Keratinocyte (primary cell): ENCODE measurements at regions not wholly inside any gene's neighbourhood (a gene's known extent, or its start where the extent isn't known, plus 50 kb on each side); places are given as distances from the start of the nearest gene placed in this dataset.

ENCODE experiments used
- DNase-seq: peaks from one replicate; pipeline ENCODE4 v3.0.0-alpha.2; 2011; ENCODE audit warnings: low read depth, missing footprints, low spot score
- FAIRE-seq: peaks from 2 replicates; lab custom pipeline; 2011; peaks lifted over from hg19 to GRCh38; lab: Jason Lieb, UNC
- H2AFZ ChIP-seq: 2 replicates; pipeline ENCODE4 v1.6.0; 2012; ENCODE audit warnings: low read length, control low read depth, inconsistent platforms; ENCODE audit not compliant: control insufficient read depth
- H3K27ac ChIP-seq: 2 replicates; pipeline ENCODE4 v1.5.1; 2011; ENCODE audit warnings: low read length; ENCODE audit not compliant: control insufficient read depth, insufficient read depth
- H3K27me3 ChIP-seq: 3 replicates; pipeline ENCODE4 v1.6.0; 2011; ENCODE audit warnings: low read length; ENCODE audit not compliant: control insufficient read depth, insufficient read depth; ENCODE audit errors: extremely low read depth
- H3K36me3 ChIP-seq, 2 experiments: 2 replicates in 1 of 2; 3 replicates in 1 of 2; pipeline ENCODE4 v1.5.1; 2011; ENCODE audit warnings: low read length in 2 of 2, mild to moderate bottlenecking in 1 of 2; ENCODE audit not compliant: control insufficient read depth in 2 of 2, insufficient read depth in 2 of 2; ENCODE audit errors: extremely low read depth in 1 of 2
- H3K4me1 ChIP-seq: 3 replicates; pipeline ENCODE4 v1.5.1; 2011; ENCODE audit warnings: low read length; ENCODE audit not compliant: control insufficient read depth, insufficient read depth; ENCODE audit errors: extremely low read depth
- H3K4me2 ChIP-seq: 3 replicates; pipeline ENCODE4 v1.6.0; 2011; ENCODE audit warnings: low read depth, low read length; ENCODE audit not compliant: control insufficient read depth, insufficient read depth; ENCODE audit errors: extremely low read depth
- H3K4me3 ChIP-seq, 3 experiments: fragments of 200-600 bp in 1 of 3; sonication (generic) in 1 of 3; 2 replicates in 2 of 3; 3 replicates in 1 of 3; pipeline ENCODE4 v1.5.1; 2011 to 2016; ENCODE audit warnings: low read length in 3 of 3, mild to moderate bottlenecking in 3 of 3, control low read depth in 2 of 3, inconsistent platforms in 1 of 3, low read depth in 1 of 3, mixed read lengths in 1 of 3, mixed run types in 1 of 3, moderate library complexity in 1 of 3; ENCODE audit not compliant: control insufficient read depth in 2 of 3, insufficient read depth in 2 of 3; ENCODE audit errors: extremely low read depth in 1 of 3
- H3K79me2 ChIP-seq: 2 replicates; pipeline ENCODE4 v1.6.0; 2012; ENCODE audit warnings: low read length; ENCODE audit not compliant: control insufficient read depth, insufficient read depth
- H3K9ac ChIP-seq: 3 replicates; pipeline ENCODE4 v1.6.0; 2011; ENCODE audit warnings: low read length; ENCODE audit not compliant: control insufficient read depth, insufficient read depth; ENCODE audit errors: extremely low read depth
- H3K9me1 ChIP-seq: 3 replicates; pipeline ENCODE4 v1.6.0; 2011; ENCODE audit warnings: low read length; ENCODE audit not compliant: control insufficient read depth, insufficient read depth; ENCODE audit errors: extremely low read depth
- H3K9me3 ChIP-seq: 2 replicates; pipeline ENCODE4 v1.5.1; 2012; ENCODE audit warnings: low read depth, low read length; ENCODE audit not compliant: control insufficient read depth
- H4K20me1 ChIP-seq: 3 replicates; pipeline ENCODE4 v1.6.0; 2011; ENCODE audit warnings: low read length; ENCODE audit not compliant: control insufficient read depth, insufficient read depth; ENCODE audit errors: extremely low read depth
- EZH2 ChIP-seq: IDR thresholded peaks from one replicate; pipeline ENCODE4 v1.6.1; 2012; ENCODE audit warnings: inconsistent platforms, mild to moderate bottlenecking, low read length, moderate library complexity
- dilution Hi-C: fragments of 300-500 bp; cut with MboI; formaldehyde crosslinking; loops from one replicate; pipeline ENCODE4 v1.7.0; 2020; ENCODE audit warnings: low sequenced_read_pairs; ENCODE audit not compliant: extremely low pct_ligation_motif_present
- TF ChIP-seq, protein P1 (sequence below), 3 experiments: IDR thresholded peaks in 1 of 3; conservative IDR thresholded peaks in 1 of 3; optimal IDR thresholded peaks in 1 of 3; 2 replicates in 2 of 3; 3 replicates in 1 of 3; pipeline versions ENCODE3 to v1.5.1; 2011; ENCODE audit warnings: low read length in 3 of 3, mild to moderate bottlenecking in 3 of 3, moderate library complexity in 2 of 3, control low read depth in 1 of 3, inconsistent platforms in 1 of 3; ENCODE audit not compliant: insufficient read depth in 2 of 3; ENCODE audit errors: extremely low read depth in 1 of 3

DNA sequence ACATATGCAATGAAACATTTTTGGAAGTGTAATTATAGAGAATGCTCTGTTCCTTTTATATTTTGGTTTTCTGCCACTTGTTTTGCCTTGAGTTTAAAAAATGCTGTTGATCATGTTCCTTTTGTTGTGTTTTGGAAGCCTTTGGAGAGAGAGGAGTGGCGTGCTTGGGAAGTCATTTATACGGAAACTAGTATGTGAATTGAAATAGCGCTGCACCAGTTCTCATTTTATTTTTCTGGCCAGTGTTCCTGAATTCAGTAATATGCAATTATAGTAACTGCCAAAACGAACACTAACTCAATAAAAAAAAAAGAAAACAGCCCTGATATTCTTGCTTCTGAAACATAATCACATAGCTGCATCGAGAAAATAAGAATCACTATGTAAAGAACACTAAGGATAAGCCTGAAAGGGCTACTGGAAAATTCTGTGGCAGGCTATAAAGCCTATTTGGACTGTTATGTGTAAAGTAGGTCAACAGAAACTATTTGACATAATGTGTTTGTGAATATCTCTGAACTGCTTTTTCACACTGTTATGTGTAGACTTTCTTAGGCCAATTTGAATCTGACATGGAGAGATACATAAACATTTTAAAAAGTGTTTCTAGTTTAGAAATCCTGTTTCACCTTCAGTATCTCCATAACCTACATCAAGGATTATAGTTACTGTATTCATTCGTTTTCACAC, 742.0 kb downstream of the KCNT2 start:
- FAIRE-seq (no peak), DNase-seq (no peak)
- Histone ChIP-seq H3K4me1 (no peaks in the 10 kb centered on the region), H3K27ac (no peak overlapping the region), H4K20me1 (no peaks in the 10 kb centered on the region), H3K27me3 (no peaks in the 10 kb centered on the region), H3K4me2 (no peak overlapping the region), H3K9ac (no peak overlapping the region), H3K79me2 (no peaks in the 10 kb centered on the region), H2AFZ (peak overlapping the region; percentile 20), H3K4me3 (no peak overlapping the region), H3K36me3 (no peaks in the 10 kb centered on the region), H3K9me3 (no peaks in the 10 kb centered on the region), H3K9me1 (no peaks in the 10 kb centered on the region)
- TF ChIP-seq, protein P1, sequence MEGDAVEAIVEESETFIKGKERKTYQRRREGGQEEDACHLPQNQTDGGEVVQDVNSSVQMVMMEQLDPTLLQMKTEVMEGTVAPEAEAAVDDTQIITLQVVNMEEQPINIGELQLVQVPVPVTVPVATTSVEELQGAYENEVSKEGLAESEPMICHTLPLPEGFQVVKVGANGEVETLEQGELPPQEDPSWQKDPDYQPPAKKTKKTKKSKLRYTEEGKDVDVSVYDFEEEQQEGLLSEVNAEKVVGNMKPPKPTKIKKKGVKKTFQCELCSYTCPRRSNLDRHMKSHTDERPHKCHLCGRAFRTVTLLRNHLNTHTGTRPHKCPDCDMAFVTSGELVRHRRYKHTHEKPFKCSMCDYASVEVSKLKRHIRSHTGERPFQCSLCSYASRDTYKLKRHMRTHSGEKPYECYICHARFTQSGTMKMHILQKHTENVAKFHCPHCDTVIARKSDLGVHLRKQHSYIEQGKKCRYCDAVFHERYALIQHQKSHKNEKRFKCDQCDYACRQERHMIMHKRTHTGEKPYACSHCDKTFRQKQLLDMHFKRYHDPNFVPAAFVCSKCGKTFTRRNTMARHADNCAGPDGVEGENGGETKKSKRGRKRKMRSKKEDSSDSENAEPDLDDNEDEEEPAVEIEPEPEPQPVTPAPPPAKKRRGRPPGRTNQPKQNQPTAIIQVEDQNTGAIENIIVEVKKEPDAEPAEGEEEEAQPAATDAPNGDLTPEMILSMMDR (optimal IDR thresholded peaks at IDR 0.05 in 1 of 3, IDR thresholded peaks at IDR 0.05 in 1 of 3, conservative IDR thresholded peaks at IDR 0.05 in 1 of 3; ENCODE audit: extremely low read depth in 1 of 3, insufficient read depth in 2 of 3, low read length in 3 of 3), result no peak
- TF ChIP-seq EZH2, result no peak
- dilution Hi-C loops, result no loop called here

DNA sequence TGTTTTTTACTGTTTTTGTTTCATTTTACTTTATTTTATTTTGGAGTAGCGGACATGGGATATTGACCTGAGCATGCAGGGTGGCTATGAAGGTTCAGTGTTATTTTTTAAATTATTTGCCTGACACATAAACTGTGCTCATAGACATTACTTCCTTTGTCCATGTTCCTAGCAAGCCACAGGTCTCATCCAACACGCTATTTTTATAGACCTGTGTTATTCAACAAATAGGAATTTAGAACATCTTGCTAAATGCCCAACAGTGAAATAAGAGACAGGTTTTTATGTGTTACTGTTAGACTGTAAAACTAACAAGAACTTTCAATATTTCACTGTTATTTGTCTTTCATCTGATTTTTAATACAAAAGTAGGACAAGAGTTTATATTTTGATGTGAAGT, 756.4 kb downstream of the KCNT2 start:
- TF ChIP-seq, protein P1 (optimal IDR thresholded peaks at IDR 0.05 in 1 of 3, IDR thresholded peaks at IDR 0.05 in 1 of 3, conservative IDR thresholded peaks at IDR 0.05 in 1 of 3; ENCODE audit: extremely low read depth in 1 of 3, insufficient read depth in 2 of 3, low read length in 3 of 3), result no peak
- no peak for TF ChIP-seq EZH2
- Histone ChIP-seq H3K4me2 (no peak overlapping the region), H3K9me3 (no peaks in the 10 kb centered on the region), H3K4me3 (no peak overlapping the region), H4K20me1 (no peaks in the 10 kb centered on the region), H3K9me1 (no peaks in the 10 kb centered on the region), H3K27me3 (no peaks in the 10 kb centered on the region), H3K27ac (no peak overlapping the region), H3K79me2 (no peaks in the 10 kb centered on the region), H3K9ac (no peak overlapping the region), H2AFZ (no peak overlapping the region), H3K4me1 (no peaks in the 10 kb centered on the region), H3K36me3 (no peaks in the 10 kb centered on the region)
- DNase-seq (no peak), FAIRE-seq (peak; percentile 32)
- dilution Hi-C loops, result no loop called here
